ENCODE measurements at regions not wholly inside any gene's neighbourhood (a gene's known extent, or its start where the extent isn't known, plus 50 kb on each side); places are given as distances from the start of the nearest gene placed in this dataset.

GRCh38 chr19:31119951-31120690, 229.1 kb downstream of the TSHZ3 start:
- DNase-seq (ENCODE audit: low read depth), result no peak
- Histone ChIP-seq H3K27me3 (ENCODE audit: control insufficient read depth, insufficient read depth, low read length) (no peaks in the 10 kb centered on the region), H3K36me3 (ENCODE audit: control insufficient read depth, insufficient read depth, low read length) (no peaks in the 10 kb centered on the region), H3K4me3 (ENCODE audit: low read depth, low read length) (no peak overlapping the region)
- TF ChIP-seq CTCF (IDR thresholded peaks at IDR 0.05; ENCODE audit: insufficient read depth, low read length, poor library complexity, severe bottlenecking), result no peak

GRCh38 chr19:31118986-31119385, 230.2 kb downstream of the TSHZ3 start:
- no peak overlapping the region for H3K4me3 ChIP-seq (ENCODE audit: low read depth, low read length)
- no peak for DNase-seq (ENCODE audit: low read depth)
- H3K36me3 ChIP-seq (ENCODE audit: control insufficient read depth, insufficient read depth, low read length), result no peaks in the 10 kb centered on the region
- TF ChIP-seq CTCF (IDR thresholded peaks at IDR 0.05; ENCODE audit: insufficient read depth, low read length, poor library complexity, severe bottlenecking), result no peak
- no peaks in the 10 kb centered on the region for H3K27me3 ChIP-seq (ENCODE audit: control insufficient read depth, insufficient read depth, low read length)

- Histone ChIP-seq H3K36me3 (ENCODE audit: control insufficient read depth, insufficient read depth, low read length) (no peaks in the 10 kb centered on the region), H3K27me3 (ENCODE audit: control insufficient read depth, insufficient read depth, low read length) (no peaks in the 10 kb centered on the region), H3K4me3 (ENCODE audit: low read depth, low read length) (no peak overlapping the region)
- DNase-seq (ENCODE audit: low read depth), result no peak
- TF ChIP-seq CTCF (IDR thresholded peaks at IDR 0.05; ENCODE audit: insufficient read depth, low read length, poor library complexity, severe bottlenecking), result no peak
These were observed 230.8 kb downstream of the TSHZ3 start for GRCh38 chr19:31118287-31118955.

GRCh38 chr19:31114585-31114984, 234.7 kb downstream of the TSHZ3 start:
- H3K27me3 ChIP-seq (ENCODE audit: control insufficient read depth, insufficient read depth, low read length), result no peaks in the 10 kb centered on the region
- TF ChIP-seq CTCF (IDR thresholded peaks at IDR 0.05; ENCODE audit: insufficient read depth, low read length, poor library complexity, severe bottlenecking), result no peak
- H3K4me3 ChIP-seq (ENCODE audit: low read depth, low read length), result no peak overlapping the region
- no peaks in the 10 kb centered on the region for H3K36me3 ChIP-seq (ENCODE audit: control insufficient read depth, insufficient read depth, low read length)
- no peak for DNase-seq (ENCODE audit: low read depth)

- Histone ChIP-seq H3K4me3 (ENCODE audit: low read depth, low read length) (no peak overlapping the region), H3K27me3 (ENCODE audit: control insufficient read depth, insufficient read depth, low read length) (no peaks in the 10 kb centered on the region), H3K36me3 (ENCODE audit: control insufficient read depth, insufficient read depth, low read length) (no peaks in the 10 kb centered on the region)
- TF ChIP-seq CTCF (IDR thresholded peaks at IDR 0.05; ENCODE audit: insufficient read depth, low read length, poor library complexity, severe bottlenecking), result no peak
- DNase-seq (ENCODE audit: low read depth), result no peak
These were observed 235.9 kb downstream of the TSHZ3 start for GRCh38 chr19:31113293-31113692.

Measured in kidney epithelial cell (primary cell).